Skeletal muscle satellite cell (primary cell): ENCODE measurements at regions not wholly inside any gene's neighbourhood (a gene's known extent, or its start where the extent isn't known, plus 50 kb on each side); places are given as distances from the start of the nearest gene placed in this dataset.

Source experiments
- H3K27me3 ChIP-seq: 2 replicates; pipeline ENCODE4 v1.7.0; 2013; ENCODE audit warnings: low read length; ENCODE audit not compliant: control insufficient read depth, insufficient read depth
- H3K36me3 ChIP-seq: 2 replicates; pipeline ENCODE4 v1.7.0; 2013; ENCODE audit warnings: mild to moderate bottlenecking, control low read depth, low read length; ENCODE audit not compliant: insufficient read depth
- H3K4me1 ChIP-seq: 2 replicates; pipeline ENCODE4 v1.7.0; 2013; ENCODE audit warnings: low read length; ENCODE audit not compliant: control insufficient read depth, insufficient read depth
- H3K4me2 ChIP-seq: 2 replicates; pipeline ENCODE4 v1.7.0; 2013; ENCODE audit warnings: mild to moderate bottlenecking, low read length
- H3K4me3 ChIP-seq: 2 replicates; pipeline ENCODE4 v1.7.0; 2013; ENCODE audit warnings: low read length
- H3K9ac ChIP-seq: 2 replicates; pipeline ENCODE4 v1.7.0; 2013; ENCODE audit warnings: mild to moderate bottlenecking, low read depth, low read length, moderate library complexity
- H3K9me3 ChIP-seq: replicated peaks from 2 replicates; pipeline ENCODE4 v1.7.0; 2013; ENCODE audit warnings: mild to moderate bottlenecking, control low read depth, low read length

DNA sequence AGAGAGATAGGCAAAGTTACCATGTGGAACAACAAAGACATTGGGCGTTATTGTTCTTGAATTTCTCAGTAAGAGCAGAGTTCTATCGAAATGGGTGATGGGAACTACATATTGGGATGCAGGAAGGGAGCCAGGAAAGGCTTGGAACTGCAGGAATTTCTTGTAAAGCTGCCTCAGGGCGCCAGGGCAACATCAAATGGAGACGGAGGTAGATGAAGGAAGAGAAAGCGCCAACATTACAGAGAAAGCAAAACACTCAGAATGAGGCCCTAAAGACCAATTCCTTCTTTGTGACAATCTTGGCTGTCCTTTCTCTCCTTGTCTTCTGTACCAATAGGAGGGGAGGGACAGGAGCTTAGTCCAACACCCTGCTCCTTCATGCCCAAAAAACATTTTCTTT is 148.4 kb downstream of the RPAP3 start:
- Histone ChIP-seq H3K4me3 (no peak overlapping the region), H3K4me1 (no peaks in the 10 kb centered on the region), H3K9ac (no peak overlapping the region), H3K9me3 (no peaks in the 10 kb centered on the region), H3K36me3 (no peaks in the 10 kb centered on the region), H3K4me2 (no peak overlapping the region), H3K27me3 (peaks cover 18% of the 10 kb centered on the region)

- H3K36me3 ChIP-seq: no peaks in the 10 kb centered on the region
- peaks cover 2% of the 10 kb centered on the region for H3K4me1 ChIP-seq
- H3K4me3 ChIP-seq: no peak overlapping the region
- peaks cover 18% of the 10 kb centered on the region for H3K27me3 ChIP-seq
- H3K4me2 ChIP-seq: no peak overlapping the region
- H3K9me3 ChIP-seq: no peaks in the 10 kb centered on the region
- no peak overlapping the region for H3K9ac ChIP-seq
These were observed 149.4 kb downstream of the RPAP3 start for GRCh38 chr12:47556261-47557030.

- Histone ChIP-seq H3K4me1 (peaks cover 2% of the 10 kb centered on the region), H3K27me3 (peaks cover 13% of the 10 kb centered on the region), H3K9ac (no peak overlapping the region), H3K9me3 (no peaks in the 10 kb centered on the region), H3K36me3 (no peaks in the 10 kb centered on the region), H3K4me2 (no peak overlapping the region), H3K4me3 (no peak overlapping the region)
These were observed 151.7 kb downstream of the RPAP3 start for GRCh38 chr12:47554046-47554653.

DNA sequence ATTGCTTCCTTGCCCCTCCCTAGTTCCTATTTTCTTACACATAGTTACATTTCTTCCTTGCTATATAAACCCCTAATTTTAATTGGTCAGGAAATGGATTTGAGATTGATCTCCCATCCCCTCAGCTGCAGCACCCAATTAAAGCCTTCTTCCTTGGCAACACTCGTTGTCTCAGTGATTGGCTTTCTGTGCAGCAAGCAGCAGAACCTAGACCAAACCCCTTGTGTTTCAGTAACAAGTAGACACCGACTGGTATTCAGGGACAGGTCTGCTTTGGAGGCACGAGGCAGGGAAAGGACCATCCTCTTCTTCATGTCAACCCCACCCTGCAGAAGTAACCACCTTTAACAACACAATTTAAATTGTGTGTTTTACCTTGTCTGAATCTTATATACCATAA is 152.6 kb downstream of the RPAP3 start:
- H3K4me2 ChIP-seq: no peak overlapping the region
- peaks cover 6% of the 10 kb centered on the region for H3K27me3 ChIP-seq
- no peak overlapping the region for H3K4me3 ChIP-seq
- H3K9me3 ChIP-seq: no peaks in the 10 kb centered on the region
- peaks cover 2% of the 10 kb centered on the region for H3K4me1 ChIP-seq
- H3K9ac ChIP-seq: no peak overlapping the region
- H3K36me3 ChIP-seq: no peaks in the 10 kb centered on the region

GRCh38 chr12:47551426-47551851 is 154.4 kb downstream of the RPAP3 start:
- H3K36me3 ChIP-seq: no peaks in the 10 kb centered on the region
- H3K4me2 ChIP-seq: no peak overlapping the region
- H3K4me3 ChIP-seq: no peak overlapping the region
- H3K4me1 ChIP-seq: peaks cover 2% of the 10 kb centered on the region
- no peaks in the 10 kb centered on the region for H3K27me3 ChIP-seq
- no peak overlapping the region for H3K9ac ChIP-seq
- no peaks in the 10 kb centered on the region for H3K9me3 ChIP-seq

DNA sequence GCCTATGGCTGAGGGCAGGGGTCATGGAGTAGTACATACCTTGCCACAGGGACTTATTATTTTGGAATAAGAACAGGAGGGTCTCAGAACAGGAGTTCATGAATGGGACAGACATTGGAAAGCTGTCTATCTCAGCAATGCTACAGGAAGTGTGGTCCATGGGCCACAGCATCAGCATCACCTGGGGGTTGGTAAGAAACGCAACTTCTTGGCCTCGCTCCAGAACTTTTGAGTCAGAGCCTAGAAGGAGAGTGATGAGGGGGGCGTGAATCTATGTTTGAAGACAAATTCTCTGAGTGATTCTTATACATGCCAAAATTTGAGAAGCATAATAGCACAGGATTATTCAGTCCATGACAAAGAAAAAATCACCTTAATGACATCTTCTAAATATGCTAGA is 156.6 kb downstream of the RPAP3 start:
- Histone ChIP-seq H3K9me3 (no peaks in the 10 kb centered on the region), H3K36me3 (no peaks in the 10 kb centered on the region), H3K4me1 (peaks cover 2% of the 10 kb centered on the region), H3K4me2 (no peak overlapping the region), H3K27me3 (no peaks in the 10 kb centered on the region), H3K4me3 (no peak overlapping the region), H3K9ac (no peak overlapping the region)

DNA sequence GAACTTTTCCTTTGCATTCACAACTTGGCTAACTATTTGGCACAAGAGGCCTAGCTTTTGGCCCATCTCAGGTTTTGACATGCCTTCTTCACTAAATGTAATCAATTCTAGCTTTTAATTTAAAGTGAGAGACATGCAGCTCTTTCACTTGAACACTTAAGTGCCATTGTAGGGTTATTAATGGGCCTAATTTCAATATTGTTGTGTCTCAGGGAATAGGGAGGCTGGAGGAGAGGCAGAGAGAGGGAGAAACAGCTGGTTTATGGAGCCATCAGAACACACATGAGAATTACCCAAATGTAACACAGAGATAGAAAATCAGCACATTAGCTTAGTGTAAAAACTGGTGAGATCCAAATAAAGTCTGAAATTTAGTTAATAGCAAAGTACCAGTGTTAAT is 157.4 kb downstream of the RPAP3 start:
- Histone ChIP-seq H3K27me3 (peaks cover 2% of the 10 kb centered on the region), H3K36me3 (no peaks in the 10 kb centered on the region), H3K4me1 (peaks cover 2% of the 10 kb centered on the region), H3K9ac (no peak overlapping the region), H3K4me3 (no peak overlapping the region), H3K9me3 (no peaks in the 10 kb centered on the region), H3K4me2 (no peak overlapping the region)

DNA sequence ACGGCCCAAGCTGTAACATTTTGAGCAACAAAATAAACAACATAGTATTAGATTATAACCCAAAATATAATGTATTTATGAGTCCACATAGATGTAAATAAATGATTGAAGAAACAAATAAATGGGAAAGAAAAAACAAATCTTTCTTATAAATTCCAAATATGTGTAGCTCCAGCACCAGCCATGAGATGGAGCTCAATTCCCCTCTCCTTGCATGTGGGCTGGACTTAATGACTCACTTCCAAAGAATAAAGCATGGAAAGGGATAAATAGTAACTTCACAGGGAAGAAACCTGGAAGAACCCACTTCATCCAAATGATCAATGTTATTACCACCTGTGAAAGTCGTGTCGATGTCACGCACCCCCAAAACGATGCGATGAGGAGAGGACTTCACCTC is 158.8 kb downstream of the RPAP3 start:
- H3K4me3 ChIP-seq: no peak overlapping the region
- H3K4me1 ChIP-seq: peaks cover 2% of the 10 kb centered on the region
- no peak overlapping the region for H3K9ac ChIP-seq
- no peaks in the 10 kb centered on the region for H3K36me3 ChIP-seq
- no peak overlapping the region for H3K4me2 ChIP-seq
- peaks cover 10% of the 10 kb centered on the region for H3K27me3 ChIP-seq
- no peaks in the 10 kb centered on the region for H3K9me3 ChIP-seq

GRCh38 chr12:47545938-47546609 is 159.8 kb downstream of the RPAP3 start:
- H3K9me3 ChIP-seq: no peaks in the 10 kb centered on the region
- no peak overlapping the region for H3K9ac ChIP-seq
- H3K36me3 ChIP-seq: no peaks in the 10 kb centered on the region
- no peak overlapping the region for H3K4me3 ChIP-seq
- peaks cover 20% of the 10 kb centered on the region for H3K27me3 ChIP-seq
- no peak overlapping the region for H3K4me2 ChIP-seq
- H3K4me1 ChIP-seq: no peaks in the 10 kb centered on the region

DNA sequence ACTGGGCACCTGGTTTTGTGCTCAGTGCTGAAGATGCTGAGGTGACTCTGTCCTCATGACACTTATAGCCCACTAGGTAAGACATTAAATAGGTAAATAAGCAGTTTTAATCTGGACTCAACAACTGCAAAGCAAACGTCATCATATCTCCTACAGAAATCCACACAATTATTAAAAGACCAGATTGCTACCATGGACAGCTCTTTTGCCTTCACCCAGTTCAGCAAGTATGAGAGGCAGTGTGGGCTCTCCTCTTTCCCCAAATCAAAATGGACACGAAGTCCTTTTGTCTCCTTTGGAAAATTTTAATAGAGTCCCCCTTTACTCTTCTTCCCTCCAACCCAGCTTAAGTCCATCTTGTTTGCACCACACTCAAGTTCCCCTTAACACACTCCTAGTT is 171.1 kb downstream of the RPAP3 start:
- peaks cover 17% of the 10 kb centered on the region for H3K27me3 ChIP-seq
- no peak overlapping the region for H3K4me2 ChIP-seq
- no peak overlapping the region for H3K4me3 ChIP-seq
- no peaks in the 10 kb centered on the region for H3K36me3 ChIP-seq
- no peaks in the 10 kb centered on the region for H3K9me3 ChIP-seq
- H3K9ac ChIP-seq: no peak overlapping the region
- no peaks in the 10 kb centered on the region for H3K4me1 ChIP-seq

- no peak overlapping the region for H3K4me3 ChIP-seq
- H3K4me2 ChIP-seq: no peak overlapping the region
- no peaks in the 10 kb centered on the region for H3K9me3 ChIP-seq
- H3K27me3 ChIP-seq: no peaks in the 10 kb centered on the region
- no peaks in the 10 kb centered on the region for H3K36me3 ChIP-seq
- H3K9ac ChIP-seq: no peak overlapping the region
- H3K4me1 ChIP-seq: no peaks in the 10 kb centered on the region
These were observed 175.8 kb downstream of the RPAP3 start for GRCh38 chr12:47530050-47530449.
